Pons (tissue), 1 donor: ENCODE measurements at regions not wholly inside any gene's neighbourhood (a gene's known extent, or its start where the extent isn't known, plus 50 kb on each side); places are given as distances from the start of the nearest gene placed in this dataset.
"Not testable (repeated sequence)": the region's sequence is repeated elsewhere in the genome, so short reads cannot be mapped to it uniquely, and the experiment has no call there.

ENCODE experiments used
- DNase-seq: peaks from one replicate; pipeline ENCODE4 v3.0.0-alpha.2; 2016; ENCODE audit warnings: low spot score

DNA sequence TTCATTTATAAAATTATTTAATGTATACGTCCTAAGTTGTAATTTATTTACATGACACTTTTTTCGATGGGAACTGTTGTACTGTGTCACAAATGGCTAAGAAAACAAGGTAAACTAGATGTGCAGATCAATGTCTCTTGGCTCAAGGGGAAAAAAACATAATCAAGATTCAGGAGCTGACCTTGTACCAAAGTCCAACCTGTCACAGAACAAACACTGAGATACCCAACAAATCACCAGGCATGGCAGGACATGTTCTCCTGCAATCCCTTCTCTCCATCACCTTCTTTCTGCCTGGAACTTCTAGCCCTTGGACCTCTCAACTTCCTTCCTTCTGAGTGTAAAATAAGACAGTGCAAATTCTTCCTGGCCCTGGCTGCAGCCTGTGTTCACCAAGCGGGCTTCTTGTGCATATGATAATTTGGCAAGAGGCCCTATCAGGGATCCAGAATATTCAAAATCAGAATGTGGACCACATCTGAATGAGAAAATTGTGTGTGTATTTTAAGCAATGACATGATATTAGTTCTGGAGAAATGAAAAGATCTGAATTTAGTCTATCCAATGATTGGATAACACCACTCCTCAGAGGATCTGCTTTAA lies 445.9 kb downstream of the ZNF536 start:
- no peak for DNase-seq

DNA sequence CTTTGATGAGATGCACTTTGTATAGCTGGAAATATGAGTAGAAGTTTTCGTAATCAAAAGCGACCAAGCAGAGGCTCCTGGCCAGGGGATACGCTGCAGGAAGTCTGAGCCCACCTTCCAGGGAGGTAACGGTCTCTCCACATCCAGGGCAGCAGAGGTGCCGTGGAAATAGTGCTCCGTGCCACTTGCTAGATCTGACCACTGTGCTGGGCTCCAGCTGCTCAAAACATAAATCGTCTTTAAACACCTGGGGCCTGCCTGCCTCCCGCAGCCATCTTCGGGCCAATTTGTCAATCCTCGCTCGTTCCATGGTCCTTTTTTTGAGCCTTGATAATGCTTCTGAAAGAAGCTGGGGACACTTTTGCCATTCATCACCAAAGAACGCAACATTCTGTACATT lies 445.0 kb downstream of the ZNF536 start:
- DNase-seq: no peak

DNA sequence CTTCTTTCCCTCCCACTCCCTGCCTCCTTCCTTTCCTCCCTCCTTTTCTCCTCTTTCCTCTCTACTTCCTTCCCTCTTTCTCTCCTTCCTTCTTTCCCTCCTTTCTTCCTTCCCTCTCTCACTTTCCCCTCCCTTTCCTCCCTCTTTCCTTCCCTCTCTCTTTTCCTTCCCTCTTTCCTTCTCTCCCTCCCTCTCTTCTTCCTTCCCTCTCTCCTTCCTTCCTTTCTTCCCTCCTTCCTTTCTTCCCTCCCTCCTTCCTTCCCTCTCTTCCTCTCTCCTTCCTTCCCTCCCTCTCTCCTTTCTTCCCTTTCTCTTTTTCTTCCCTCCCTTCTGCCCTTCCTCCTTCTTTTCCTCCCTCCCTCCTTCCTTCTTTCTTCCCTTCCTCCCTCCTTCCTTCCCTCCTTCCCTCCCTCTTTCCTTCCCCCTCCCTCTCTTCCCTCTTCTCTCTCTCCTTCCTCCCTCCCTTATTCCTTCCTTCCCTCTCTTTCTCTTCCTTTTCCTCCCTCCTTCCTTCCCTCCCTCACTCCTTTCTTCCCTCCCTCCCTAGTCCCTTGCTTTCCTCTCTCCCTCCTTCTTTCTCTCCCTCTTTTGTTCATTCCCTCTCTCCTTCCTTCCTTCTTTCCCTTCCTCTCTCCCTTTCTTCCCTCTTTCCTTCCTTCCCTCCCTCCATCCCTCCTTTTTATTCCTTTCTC lies 443.9 kb downstream of the ZNF536 start:
- no peak for DNase-seq

DNA sequence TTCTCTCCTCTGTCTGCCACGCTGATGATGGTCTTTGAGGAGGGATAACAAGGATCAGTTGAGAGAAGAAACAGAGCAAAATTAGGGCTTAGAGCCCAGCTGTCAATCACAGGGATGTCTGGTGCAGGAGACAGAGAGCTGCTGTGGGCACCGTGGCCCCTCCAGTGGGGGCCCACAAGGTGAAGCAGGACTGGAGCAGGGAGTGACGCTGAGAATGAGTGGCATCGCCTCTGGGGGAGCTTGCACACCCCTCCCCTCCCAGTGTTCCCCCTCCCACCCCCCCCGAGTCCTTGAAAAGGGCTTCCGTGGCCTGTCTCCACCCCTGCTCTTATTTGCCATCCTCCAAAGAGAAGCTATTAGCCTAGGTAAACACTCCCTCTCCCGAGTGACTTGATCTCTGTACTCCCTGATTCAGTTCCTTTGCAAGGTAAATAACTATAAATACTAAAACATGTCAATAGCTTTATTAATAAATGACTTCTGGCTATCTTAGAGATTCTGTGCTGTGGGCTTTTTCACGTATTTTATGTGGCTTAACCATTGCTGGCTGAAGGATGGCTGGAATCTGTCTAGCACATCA lies 440.0 kb downstream of the ZNF536 start:
- DNase-seq: no peak

DNA sequence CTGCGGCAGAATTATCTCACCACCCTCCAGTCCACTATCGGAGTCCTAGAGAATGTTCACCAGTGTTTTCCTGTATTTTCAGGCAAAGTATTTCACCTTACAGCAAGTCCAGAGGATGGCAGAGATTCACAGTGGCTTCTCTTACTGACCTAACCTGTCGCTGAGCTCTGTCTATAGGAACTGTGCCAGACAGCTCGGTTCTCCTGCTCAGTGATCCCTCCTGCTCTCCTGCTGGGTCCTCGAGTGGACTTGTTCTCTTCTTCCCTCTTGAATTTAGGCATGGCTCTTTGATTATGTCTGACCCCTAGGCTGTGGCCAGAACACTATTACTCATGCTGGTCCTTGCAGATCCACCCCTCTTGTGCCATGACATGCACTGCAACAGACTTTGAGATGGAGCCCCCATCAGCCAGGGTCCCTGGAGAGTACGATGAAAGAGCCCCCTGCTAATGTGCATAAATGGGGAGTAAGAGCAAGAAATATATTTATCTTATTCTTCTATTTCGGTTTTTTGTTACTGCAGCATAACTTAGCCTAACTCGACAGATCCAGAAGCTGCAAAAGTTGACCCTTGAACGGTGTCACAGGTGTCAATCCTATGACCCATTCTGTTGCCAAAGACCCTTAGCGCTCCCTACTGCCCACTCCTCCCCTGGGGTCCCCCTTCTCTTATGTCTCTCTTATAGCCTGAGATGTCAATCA lies 439.4 kb downstream of the ZNF536 start:
- DNase-seq: no peak

DNA sequence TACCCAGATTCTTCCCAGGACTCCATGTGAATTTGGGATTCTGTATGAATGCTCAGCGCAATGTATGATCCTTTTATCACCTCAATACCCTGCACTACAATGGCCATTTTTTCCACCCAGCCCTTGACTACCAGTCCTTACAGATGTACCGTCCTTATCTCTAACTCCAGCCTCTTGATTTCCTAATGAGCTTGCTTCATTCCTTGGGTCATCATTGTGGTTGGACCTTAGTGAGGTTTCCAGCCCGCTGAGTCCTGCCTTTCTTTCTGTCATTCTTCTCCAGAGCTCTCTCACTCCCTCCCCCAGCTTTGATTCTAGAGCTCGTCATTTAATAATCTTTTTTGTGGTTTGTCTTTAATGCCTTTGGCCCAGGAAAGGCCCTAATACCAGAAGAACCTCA lies 438.5 kb downstream of the ZNF536 start:
- no peak for DNase-seq

DNA sequence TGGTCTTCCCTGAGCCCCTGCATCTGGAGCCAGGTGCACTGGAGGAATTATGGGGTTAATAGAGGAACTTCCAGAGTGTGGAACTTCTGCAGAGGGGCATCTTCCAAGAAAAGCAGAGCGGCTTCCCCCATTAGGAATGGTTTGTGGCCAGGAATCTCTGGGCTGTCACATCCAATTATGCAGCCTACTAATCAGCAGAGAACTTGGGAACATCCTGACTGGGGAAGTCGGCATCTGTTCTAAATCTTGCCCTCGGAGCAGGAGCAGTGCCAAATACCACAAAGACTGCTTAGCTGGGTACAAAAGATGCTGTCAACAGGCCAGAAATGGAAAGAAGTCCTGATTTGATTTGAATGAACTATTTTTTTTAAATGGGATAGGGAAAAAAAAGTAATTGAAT lies 435.1 kb downstream of the ZNF536 start:
- no peak for DNase-seq

DNA sequence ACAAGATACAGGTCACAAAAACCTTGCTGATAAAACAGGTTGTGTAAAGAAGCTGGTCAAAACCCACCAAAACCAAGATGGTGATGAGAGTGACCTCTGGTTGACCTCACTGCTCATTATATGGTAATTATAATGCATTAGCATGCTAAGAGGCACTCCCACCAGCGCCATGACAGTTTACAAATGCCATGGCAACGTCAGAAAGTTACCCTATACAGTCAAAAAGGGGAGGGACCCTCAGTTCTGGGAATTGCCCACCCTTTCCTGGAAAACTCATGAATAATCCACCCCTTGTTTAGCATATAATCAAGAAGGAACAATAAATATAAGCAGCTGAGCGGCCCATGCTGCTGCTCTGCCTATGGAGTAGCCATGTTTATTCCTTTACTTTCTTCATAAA lies 434.1 kb downstream of the ZNF536 start:
- no peak for DNase-seq

DNA sequence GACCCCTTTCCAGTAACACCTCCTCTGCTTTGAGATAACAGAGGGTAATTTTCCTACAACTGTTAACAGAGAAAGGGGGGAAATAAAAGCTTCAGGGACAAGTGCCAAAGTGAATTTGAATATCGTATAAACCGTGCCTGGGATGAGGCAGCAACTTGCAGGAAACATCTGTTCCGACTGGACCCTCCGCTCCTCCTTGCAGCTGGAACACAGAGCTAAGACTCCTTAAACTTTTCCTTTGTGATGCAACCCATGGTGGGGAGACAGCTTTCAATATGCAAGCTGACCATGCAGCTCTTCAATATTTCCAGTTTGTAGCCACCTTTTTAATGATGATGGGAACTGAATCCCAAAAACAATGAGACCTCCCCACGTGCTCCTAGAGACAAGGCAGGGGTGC lies 432.6 kb downstream of the ZNF536 start:
- DNase-seq: no peak

DNA sequence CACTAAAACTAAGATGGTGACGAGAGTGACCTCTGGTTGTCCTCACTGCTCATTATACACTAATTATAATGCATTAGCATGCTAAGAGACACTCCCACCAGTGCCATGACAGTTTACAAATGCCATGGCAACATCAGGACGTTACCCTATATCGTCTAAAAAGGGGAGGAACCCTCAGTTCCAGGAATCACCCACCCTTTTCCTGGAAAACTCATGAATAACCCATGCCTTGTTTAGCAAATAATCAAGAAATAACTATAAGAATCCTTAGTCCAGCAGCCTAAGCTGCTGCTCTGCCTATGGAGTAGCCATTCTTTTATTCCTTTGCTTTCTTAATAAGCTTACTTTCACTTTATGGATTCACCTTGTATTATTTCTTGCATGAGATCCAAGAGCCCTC lies 432.1 kb downstream of the ZNF536 start:
- DNase-seq: not testable (repeated sequence)

DNA sequence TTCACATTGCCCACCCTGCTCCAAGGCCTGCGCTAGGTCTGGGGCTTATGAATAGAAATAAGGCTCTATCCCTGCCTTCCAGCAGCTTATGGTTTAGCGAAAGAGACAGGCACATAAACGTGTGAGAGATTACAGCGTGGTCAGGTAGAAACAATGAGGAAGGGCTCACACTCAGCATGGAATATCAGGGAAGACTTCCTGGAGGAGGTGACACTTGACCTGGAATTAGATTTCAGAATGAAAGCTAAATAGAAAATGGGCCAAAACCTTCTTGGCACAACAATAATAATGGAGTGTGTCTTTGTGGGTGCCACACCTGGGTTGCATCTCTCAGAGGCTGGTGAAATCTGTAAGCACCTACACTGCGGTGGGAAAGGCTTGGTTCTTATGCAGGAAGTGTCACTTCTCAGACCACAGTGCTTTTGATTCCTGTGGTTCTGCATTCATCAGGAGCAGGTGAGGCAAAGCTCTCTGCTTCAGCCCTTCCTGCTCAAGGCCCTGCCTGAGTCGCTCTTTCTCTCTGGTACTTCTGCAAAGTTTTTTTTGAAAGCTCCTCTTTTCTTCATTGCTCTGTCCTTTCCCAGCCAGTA lies 430.3 kb downstream of the ZNF536 start:
- DNase-seq: no peak

DNA sequence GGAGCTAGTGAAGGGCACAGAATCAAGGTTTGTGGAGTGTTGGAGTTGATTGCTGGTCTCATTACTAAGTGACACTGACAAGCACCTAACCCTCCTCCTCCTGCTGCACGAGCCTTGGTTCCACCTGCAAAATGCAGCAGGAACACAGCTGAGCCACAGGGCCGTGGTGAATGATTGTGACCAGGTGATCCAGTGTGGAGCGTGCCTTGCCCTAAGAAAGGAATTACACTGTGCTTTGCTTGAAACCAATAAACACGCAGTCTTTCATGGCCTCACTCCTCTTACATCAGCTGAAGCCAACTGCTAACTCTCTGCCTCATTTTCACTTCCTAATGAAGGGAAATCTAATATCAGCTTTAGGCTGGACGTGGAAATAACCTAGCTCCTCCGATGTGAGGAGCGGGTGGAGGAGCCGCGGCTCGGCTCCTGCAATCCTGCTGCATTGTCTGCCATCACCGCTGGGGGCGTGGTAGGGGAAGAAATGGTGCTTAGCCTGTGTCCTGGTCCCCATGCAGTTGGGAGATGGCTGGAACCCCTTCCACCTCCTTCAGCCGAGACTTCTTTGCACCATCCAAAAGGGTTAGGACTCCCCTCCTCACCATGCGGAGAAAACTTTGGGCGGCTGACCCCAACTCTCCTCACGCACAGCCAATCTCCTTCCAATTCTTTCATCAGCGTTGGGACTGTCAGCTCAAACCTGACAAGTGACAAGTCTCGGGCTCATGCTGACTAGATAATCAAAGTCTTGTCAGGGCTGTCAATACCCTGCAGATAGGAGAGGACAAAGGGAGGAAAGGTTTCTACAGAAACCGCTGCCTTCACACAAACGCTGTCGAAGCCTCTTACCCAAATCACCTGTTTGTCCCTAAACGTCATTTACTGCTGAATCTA lies 427.9 kb downstream of the ZNF536 start:
- DNase-seq: peak; percentile 34

DNA sequence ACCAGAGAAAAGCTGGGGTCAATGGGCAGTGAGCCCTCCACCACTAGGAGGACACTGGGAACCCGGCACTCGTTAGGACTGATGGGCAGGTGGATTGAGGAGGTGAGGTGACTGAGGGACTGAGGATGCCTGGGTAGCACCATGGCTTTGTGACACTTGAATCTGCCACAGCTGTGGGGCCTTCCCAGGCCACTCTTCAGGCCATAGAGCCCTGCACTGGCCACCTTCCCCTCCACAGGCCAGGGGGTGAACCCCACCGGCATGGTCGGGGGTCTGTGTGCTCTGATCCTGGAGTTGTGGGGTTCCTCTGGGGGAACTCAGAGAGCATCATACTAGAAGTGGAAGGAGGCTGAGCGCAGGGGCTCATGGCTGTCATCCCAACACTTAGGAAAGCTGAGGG lies 423.5 kb downstream of the ZNF536 start:
- DNase-seq: no peak

DNA sequence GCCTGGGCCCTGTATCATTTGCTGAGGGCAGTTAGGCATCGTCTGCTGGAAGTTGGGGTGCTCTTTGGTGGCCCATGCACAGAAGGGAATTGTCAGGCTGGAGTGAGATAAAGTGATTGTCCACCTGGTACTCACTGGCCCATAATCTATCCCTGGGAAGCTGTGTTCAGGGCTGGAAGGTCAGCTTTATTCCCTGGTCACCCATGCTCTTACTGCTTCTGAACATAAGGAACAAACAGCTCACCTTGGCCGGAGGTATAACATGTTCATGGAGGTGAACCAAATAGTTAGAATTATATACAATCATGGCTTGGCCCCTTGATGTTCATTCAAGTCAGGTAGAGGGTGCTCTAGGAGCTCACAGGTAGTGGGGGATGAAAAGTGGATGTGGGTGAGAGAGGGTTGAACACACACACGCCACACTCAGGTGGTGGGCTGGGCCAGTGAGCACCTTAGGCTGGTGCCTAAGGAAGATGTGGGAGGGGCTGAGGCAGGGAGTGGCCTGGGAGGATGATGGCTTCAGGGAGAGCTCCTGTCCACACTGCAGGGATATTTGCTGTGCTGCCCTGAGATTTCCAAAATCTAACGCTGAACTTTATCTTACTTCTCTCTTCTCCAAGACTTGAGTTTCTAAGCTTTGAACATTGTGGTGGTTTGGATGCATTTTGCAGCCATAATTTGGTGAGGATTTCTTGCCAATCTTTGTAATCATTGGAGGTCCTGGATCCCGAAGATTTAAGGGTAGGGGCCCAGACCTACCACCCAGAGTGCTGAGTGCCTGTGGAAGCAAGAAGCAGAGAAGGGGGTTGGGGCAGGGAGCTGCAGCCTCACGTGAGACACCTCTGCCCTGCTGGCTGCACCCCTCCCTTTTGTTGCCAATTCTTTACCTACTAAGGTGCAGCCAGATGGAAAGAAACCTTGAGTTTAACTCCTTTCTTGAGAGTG lies 420.6 kb downstream of the ZNF536 start:
- DNase-seq: no peak

DNA sequence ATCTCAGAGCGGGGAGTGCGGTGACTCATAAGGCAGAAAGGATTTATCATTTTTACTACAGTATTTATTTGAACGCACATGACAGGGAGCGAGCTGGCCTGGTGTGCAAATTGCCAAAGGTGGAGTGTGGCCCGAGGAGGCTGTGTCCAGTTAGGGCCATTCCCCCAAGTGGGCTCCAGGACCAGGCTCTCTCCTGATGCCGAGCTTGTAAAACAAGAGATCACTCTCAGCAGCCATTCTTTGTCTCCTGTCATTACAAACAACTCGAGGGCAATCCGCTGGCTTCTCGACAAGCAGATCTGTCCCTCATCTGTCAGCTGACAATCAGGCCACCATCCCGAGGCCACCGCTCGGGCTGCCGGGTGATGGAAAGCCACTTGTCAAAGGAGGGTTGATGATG lies 418.9 kb downstream of the ZNF536 start:
- no peak for DNase-seq

DNA sequence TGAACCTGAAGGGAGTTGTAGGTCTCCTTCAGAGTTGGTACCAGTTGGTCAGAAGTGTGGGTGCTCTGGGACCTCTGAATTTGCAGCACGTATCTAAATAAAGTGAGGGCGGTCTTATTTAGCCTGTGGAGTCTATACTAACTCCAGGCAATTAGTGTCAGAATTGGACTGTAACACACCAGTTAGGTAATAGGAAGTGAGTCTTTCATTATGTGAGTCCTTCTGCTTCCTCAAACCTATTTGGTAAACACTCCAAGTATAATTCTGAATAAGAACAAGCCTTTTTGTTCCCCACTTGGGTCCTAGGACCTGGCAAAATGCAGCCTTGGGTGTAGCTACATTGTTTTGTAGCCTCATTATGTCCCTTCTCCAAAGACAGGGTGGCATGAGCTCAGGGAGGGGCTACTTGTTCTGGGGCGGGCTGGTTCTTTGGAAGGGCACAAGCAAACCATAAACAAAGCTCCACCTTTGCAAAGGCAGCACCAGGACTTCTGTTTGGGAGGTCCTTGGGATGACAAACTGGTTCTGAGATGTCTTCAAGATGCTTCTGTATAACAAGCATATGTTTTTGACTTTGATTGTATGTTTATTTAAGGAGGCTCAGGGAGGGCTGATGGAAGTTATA lies 418.0 kb downstream of the ZNF536 start:
- no peak for DNase-seq

DNA sequence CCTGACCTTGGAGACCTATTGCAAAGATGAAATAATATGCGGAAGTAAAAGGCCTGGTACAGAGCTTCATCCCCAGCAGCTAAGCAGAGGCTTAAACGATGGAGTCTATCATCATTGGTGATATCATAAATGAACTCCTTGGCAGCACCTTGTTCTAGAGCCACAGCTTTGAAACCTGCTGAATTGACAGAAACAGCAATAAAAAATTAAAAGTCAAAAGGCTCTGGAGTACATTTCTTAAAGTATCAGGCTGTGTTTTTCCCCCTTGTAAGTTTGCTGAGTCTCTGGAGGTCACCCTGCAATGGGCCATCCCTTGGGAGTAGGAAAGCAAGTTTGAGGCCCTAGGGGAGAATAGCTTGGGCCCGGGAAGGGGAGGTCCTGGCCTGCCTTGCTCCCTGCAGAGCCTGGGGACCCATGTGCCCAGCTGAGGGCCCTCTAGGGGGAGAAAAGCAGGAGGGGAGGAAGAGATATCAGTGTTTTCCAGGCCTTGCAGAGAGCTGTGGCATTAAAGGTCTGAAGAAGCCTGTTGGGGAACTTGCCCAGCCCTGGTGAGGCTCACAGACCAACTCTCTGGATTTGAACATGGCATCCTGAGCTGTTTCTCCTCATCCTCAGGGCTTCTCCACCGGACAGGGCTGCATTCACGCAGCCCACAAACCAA lies 416.1 kb downstream of the ZNF536 start:
- DNase-seq: no peak

DNA sequence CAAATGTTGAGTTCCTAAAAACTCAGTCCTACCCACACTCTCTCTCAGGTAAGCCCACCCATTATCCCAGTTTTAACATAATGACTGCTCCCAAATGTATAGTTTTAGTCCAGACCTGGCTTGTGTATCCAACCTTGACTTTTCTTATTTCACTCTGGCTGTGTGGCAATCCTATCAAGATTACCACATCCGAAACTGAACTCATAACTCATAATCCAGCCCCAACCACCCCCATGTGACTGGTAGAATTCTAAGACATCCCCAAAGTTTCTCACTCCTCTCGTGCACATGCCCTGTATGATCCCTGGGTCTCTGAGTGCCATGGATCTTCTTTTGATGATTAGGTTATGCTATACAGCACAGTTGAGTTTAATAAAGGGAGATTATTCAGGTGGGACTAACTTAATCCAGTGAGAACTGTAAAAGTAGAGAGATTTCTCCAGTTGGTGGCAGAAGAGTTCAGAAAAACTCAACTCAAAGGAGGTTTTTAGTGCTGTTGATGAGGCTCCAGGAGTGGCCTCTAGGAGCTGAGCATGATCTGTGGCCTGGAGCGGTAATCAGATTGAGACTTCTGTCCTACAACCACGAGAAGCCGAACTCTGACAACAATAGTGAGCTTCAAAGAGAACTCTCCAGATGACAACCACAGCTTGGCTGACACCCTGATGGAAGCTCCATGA lies 413.4 kb downstream of the ZNF536 start:
- no peak for DNase-seq

DNA sequence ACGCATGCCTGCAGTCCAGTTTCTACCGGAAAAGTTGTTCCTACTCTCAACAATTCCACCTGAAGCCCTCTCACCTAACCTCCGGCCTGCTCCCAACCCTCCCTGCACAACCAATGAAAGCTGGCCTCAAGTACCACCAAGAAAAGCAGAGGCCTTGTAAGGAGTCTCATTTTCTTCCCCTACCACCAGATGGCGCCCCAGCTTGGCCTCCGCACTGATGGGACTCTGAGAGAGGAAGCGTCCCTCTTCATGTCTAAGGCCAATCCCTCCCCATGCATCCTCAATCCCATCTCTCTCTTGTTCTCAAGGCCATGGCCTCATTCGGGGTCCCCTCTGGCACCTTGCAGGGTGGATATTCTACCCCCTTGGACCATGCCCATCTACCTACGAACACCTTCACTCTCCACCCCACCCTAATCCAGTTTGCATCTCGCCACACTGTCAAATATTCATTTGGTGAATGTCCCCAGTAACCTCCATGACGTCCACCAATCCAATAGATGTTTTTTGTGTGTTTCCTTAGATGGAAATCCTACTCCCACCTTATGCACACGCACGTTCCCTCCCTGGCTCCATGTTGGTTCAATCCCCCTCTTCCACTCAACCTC lies 412.8 kb downstream of the ZNF536 start:
- DNase-seq: peak; percentile 54
